ENCODE measurements at regions not wholly inside any gene's neighbourhood (a gene's known extent, or its start where the extent isn't known, plus 50 kb on each side); places are given as distances from the start of the nearest gene placed in this dataset.

GRCh38 chr2:181304011-181304844 lies 153.0 kb upstream of the ITGA4 start:
- Histone ChIP-seq H3K9me3 (ENCODE audit: low read depth) (no peaks in the 10 kb centered on the region), H3K4me3 (no peak overlapping the region), H3K4me2 (no peak overlapping the region), H2AFZ (no peak overlapping the region), H4K20me1 (ENCODE audit: insufficient read depth, poor library complexity, severe bottlenecking) (no peaks in the 10 kb centered on the region), H3K9me2 (replicated peaks; ENCODE audit: insufficient read depth) (no peaks in the 10 kb centered on the region), H3K27ac (no peak overlapping the region), H3K79me2 (no peaks in the 10 kb centered on the region), H3K27me3 (no peaks in the 10 kb centered on the region), H3K4me1 (ENCODE audit: insufficient read depth) (no peaks in the 10 kb centered on the region), H3K36me3 (replicated peaks; ENCODE audit: insufficient read depth, low read depth) (no peaks in the 10 kb centered on the region)
- WGBS (ENCODE audit: low lambda C conversion rate, missing lambda C conversion rate), result 91% methylated on average over 5 of the region's 5 CpGs
- no peak for DNase-seq (ENCODE audit: low spot score)
- TF ChIP-seq EZH2phosphoT487 (IDR thresholded peaks at IDR 0.05; ENCODE audit: low read depth, severe bottlenecking, unreplicated experiment), result no peak
- TF ChIP-seq EZH2 (IDR thresholded peaks at IDR 0.05; ENCODE audit: borderline replicate concordance), result no peak
- no peak for TF ChIP-seq CTCF (IDR thresholded peaks at IDR 0.05; ENCODE audit: poor library complexity)

GRCh38 chr2:181305301-181306123 lies 151.7 kb upstream of the ITGA4 start:
- peak; percentile 6 for DNase-seq (ENCODE audit: low spot score)
- no peak overlapping the region for H3K4me2 ChIP-seq
- no peaks in the 10 kb centered on the region for H3K27me3 ChIP-seq
- no peaks in the 10 kb centered on the region for H3K4me1 ChIP-seq (ENCODE audit: insufficient read depth)
- no peaks in the 10 kb centered on the region for H3K36me3 ChIP-seq (replicated peaks; ENCODE audit: insufficient read depth, low read depth)
- H2AFZ ChIP-seq, result no peak overlapping the region
- 64% methylated on average over 6 of the region's 6 CpGs for WGBS (ENCODE audit: low lambda C conversion rate, missing lambda C conversion rate)
- no peaks in the 10 kb centered on the region for H3K9me3 ChIP-seq (ENCODE audit: low read depth)
- no peaks in the 10 kb centered on the region for H3K9me2 ChIP-seq (replicated peaks; ENCODE audit: insufficient read depth)
- no peaks in the 10 kb centered on the region for H3K79me2 ChIP-seq
- no peaks in the 10 kb centered on the region for H4K20me1 ChIP-seq (ENCODE audit: insufficient read depth, poor library complexity, severe bottlenecking)
- H3K27ac ChIP-seq, result no peak overlapping the region
- TF ChIP-seq EZH2 (IDR thresholded peaks at IDR 0.05; ENCODE audit: borderline replicate concordance) (no peak), EZH2phosphoT487 (IDR thresholded peaks at IDR 0.05; ENCODE audit: low read depth, severe bottlenecking, unreplicated experiment) (no peak), CTCF (IDR thresholded peaks at IDR 0.05; ENCODE audit: poor library complexity) (no peak)
- H3K4me3 ChIP-seq, result no peak overlapping the region

GRCh38 chr2:181306785-181307184 lies 150.4 kb upstream of the ITGA4 start:
- H3K36me3 ChIP-seq (replicated peaks; ENCODE audit: insufficient read depth, low read depth), result no peaks in the 10 kb centered on the region
- no peaks in the 10 kb centered on the region for H3K79me2 ChIP-seq
- no peak overlapping the region for H3K4me3 ChIP-seq
- no peaks in the 10 kb centered on the region for H3K4me1 ChIP-seq (ENCODE audit: insufficient read depth)
- no peaks in the 10 kb centered on the region for H3K9me3 ChIP-seq (ENCODE audit: low read depth)
- H2AFZ ChIP-seq, result no peak overlapping the region
- no peak overlapping the region for H3K27ac ChIP-seq
- no peaks in the 10 kb centered on the region for H3K27me3 ChIP-seq
- H3K4me2 ChIP-seq, result no peak overlapping the region
- H3K9me2 ChIP-seq (replicated peaks; ENCODE audit: insufficient read depth), result no peaks in the 10 kb centered on the region
- DNase-seq (ENCODE audit: low spot score), result no peak
- no peak for TF ChIP-seq CTCF (IDR thresholded peaks at IDR 0.05; ENCODE audit: poor library complexity)
- TF ChIP-seq EZH2 (IDR thresholded peaks at IDR 0.05; ENCODE audit: borderline replicate concordance), result no peak
- no peak for TF ChIP-seq EZH2phosphoT487 (IDR thresholded peaks at IDR 0.05; ENCODE audit: low read depth, severe bottlenecking, unreplicated experiment)
- no peaks in the 10 kb centered on the region for H4K20me1 ChIP-seq (ENCODE audit: insufficient read depth, poor library complexity, severe bottlenecking)

All from hepatocyte (in vitro differentiated cells).